GM13977 (cell line): ENCODE measurements at regions not wholly inside any gene's neighbourhood (a gene's known extent, or its start where the extent isn't known, plus 50 kb on each side); places are given as distances from the start of the nearest gene placed in this dataset.

Source experiments
- DNase-seq: peaks from one replicate; pipeline ENCODE4 v3.0.0; 2012; ENCODE audit warnings: low spot score
- CTCF ChIP-seq: IDR thresholded peaks from 2 replicates; pipeline ENCODE4 v1.5.1; 2012; ENCODE audit warnings: mild to moderate bottlenecking, control low read depth; ENCODE audit not compliant: insufficient read depth; ENCODE audit errors: extremely low read depth, missing control alignments
- in situ Hi-C: fragments of 300-500 bp; cut with MboI; formaldehyde crosslinking; loops from one replicate; pipeline ENCODE4 v1.12.0; 2022; ENCODE audit warnings: low sequenced_read_pairs, low pct_unique_long_range_greater_than_20kb, mixed read lengths, inconsistent platforms; ENCODE audit not compliant: unreplicated experiment

GRCh38 chr20:57896017-57896416, 186.2 kb upstream of the PMEPA1 start:
- no peak for TF ChIP-seq CTCF
- no peak for DNase-seq
- in situ Hi-C loops, result no loop called here

GRCh38 chr20:57895161-57895855, 185.5 kb upstream of the PMEPA1 start:
- DNase-seq, result no peak
- in situ Hi-C loops, result no loop called here
- TF ChIP-seq CTCF, result no peak

- DNase-seq, result no peak
- in situ Hi-C loops, result no loop called here
- TF ChIP-seq CTCF, result no peak
Measured at GRCh38 chr20:57894522-57894921, 184.7 kb upstream of the PMEPA1 start.

GRCh38 chr20:57894096-57894495, 184.3 kb upstream of the PMEPA1 start:
- in situ Hi-C loops, result no loop called here

GRCh38 chr20:57893366-57893999, 183.7 kb upstream of the PMEPA1 start:
- no peak for TF ChIP-seq CTCF
- in situ Hi-C loops, result no loop called here
- no peak for DNase-seq

More at GRCh38 chr20:57894096-57894495, 184.3 kb upstream of the PMEPA1 start:
- no peak for TF ChIP-seq CTCF
- no peak for DNase-seq

- DNase-seq, result no peak
- in situ Hi-C loops, result no loop called here
- no peak for TF ChIP-seq CTCF
Measured at GRCh38 chr20:57892471-57892870, 182.7 kb upstream of the PMEPA1 start.
